IPS-15b (cell line): ENCODE measurements at regions not wholly inside any gene's neighbourhood (a gene's known extent, or its start where the extent isn't known, plus 50 kb on each side); places are given as distances from the start of the nearest gene placed in this dataset.

Experiments used
- H3K27me3 ChIP-seq: one replicate; pipeline ENCODE4 v1.6.1; 2013; ENCODE audit warnings: low read length; ENCODE audit not compliant: control insufficient read depth, insufficient read depth
- H3K36me3 ChIP-seq: one replicate; pipeline ENCODE4 v1.6.1; 2013; ENCODE audit warnings: low read length; ENCODE audit not compliant: control insufficient read depth, insufficient read depth
- H3K4me1 ChIP-seq: one replicate; pipeline ENCODE4 v1.6.1; 2013; ENCODE audit warnings: mild to moderate bottlenecking, low read length; ENCODE audit not compliant: control insufficient read depth, insufficient read depth
- H3K4me3 ChIP-seq: one replicate; pipeline ENCODE4 v1.5.1; 2013; ENCODE audit warnings: low read depth, low read length
- H3K9ac ChIP-seq: one replicate; pipeline ENCODE4 v1.6.1; 2013; ENCODE audit warnings: low read depth, mild to moderate bottlenecking, low read length
- H3K9me3 ChIP-seq: one replicate; pipeline ENCODE4 v1.6.1; 2013; ENCODE audit warnings: mild to moderate bottlenecking, low read length; ENCODE audit not compliant: control insufficient read depth, insufficient read depth

GRCh38 chr14:97097296-97097695, 300.1 kb downstream of the VRK1 start:
- no peaks in the 10 kb centered on the region for H3K4me1 ChIP-seq
- H3K9ac ChIP-seq = no peak overlapping the region

GRCh38 chr14:97100306-97100705, 303.1 kb downstream of the VRK1 start:
- Histone ChIP-seq H3K36me3 (no peaks in the 10 kb centered on the region), H3K4me1 (no peaks in the 10 kb centered on the region), H3K9ac (no peak overlapping the region), H3K27me3 (no peaks in the 10 kb centered on the region), H3K9me3 (no peaks in the 10 kb centered on the region), H3K4me3 (no peak overlapping the region)

More at GRCh38 chr14:97097296-97097695, 300.1 kb downstream of the VRK1 start:
- no peak overlapping the region for H3K4me3 ChIP-seq
- H3K27me3 ChIP-seq = no peaks in the 10 kb centered on the region
- H3K36me3 ChIP-seq = no peaks in the 10 kb centered on the region
- no peaks in the 10 kb centered on the region for H3K9me3 ChIP-seq

- Histone ChIP-seq H3K4me3 (no peak overlapping the region), H3K9me3 (no peaks in the 10 kb centered on the region), H3K36me3 (no peaks in the 10 kb centered on the region), H3K9ac (no peak overlapping the region), H3K4me1 (no peaks in the 10 kb centered on the region), H3K27me3 (no peaks in the 10 kb centered on the region)
Observed at GRCh38 chr14:97101561-97101960, 304.4 kb downstream of the VRK1 start.

- H3K4me1 ChIP-seq = no peaks in the 10 kb centered on the region
- no peaks in the 10 kb centered on the region for H3K27me3 ChIP-seq
- no peak overlapping the region for H3K9ac ChIP-seq
- H3K36me3 ChIP-seq = no peaks in the 10 kb centered on the region
- no peak overlapping the region for H3K4me3 ChIP-seq
- no peaks in the 10 kb centered on the region for H3K9me3 ChIP-seq
Observed at GRCh38 chr14:97104029-97104428, 306.8 kb downstream of the VRK1 start.

GRCh38 chr14:97106166-97106565, 309.0 kb downstream of the VRK1 start:
- no peak overlapping the region for H3K9ac ChIP-seq
- no peak overlapping the region for H3K4me3 ChIP-seq
- H3K27me3 ChIP-seq = no peaks in the 10 kb centered on the region
- H3K36me3 ChIP-seq = no peaks in the 10 kb centered on the region
- H3K4me1 ChIP-seq = no peaks in the 10 kb centered on the region
- H3K9me3 ChIP-seq = no peaks in the 10 kb centered on the region

GRCh38 chr14:97106609-97107008, 309.4 kb downstream of the VRK1 start:
- Histone ChIP-seq H3K4me1 (no peaks in the 10 kb centered on the region), H3K4me3 (no peak overlapping the region), H3K9ac (no peak overlapping the region), H3K36me3 (no peaks in the 10 kb centered on the region), H3K9me3 (no peaks in the 10 kb centered on the region), H3K27me3 (no peaks in the 10 kb centered on the region)

GRCh38 chr14:97107080-97107479, 309.9 kb downstream of the VRK1 start:
- Histone ChIP-seq H3K4me3 (no peak overlapping the region), H3K9me3 (no peaks in the 10 kb centered on the region), H3K36me3 (no peaks in the 10 kb centered on the region), H3K27me3 (no peaks in the 10 kb centered on the region), H3K9ac (no peak overlapping the region), H3K4me1 (no peaks in the 10 kb centered on the region)

GRCh38 chr14:97107760-97108159, 310.6 kb downstream of the VRK1 start:
- H3K36me3 ChIP-seq = no peaks in the 10 kb centered on the region
- H3K9ac ChIP-seq = no peak overlapping the region
- H3K4me3 ChIP-seq = no peak overlapping the region
- H3K27me3 ChIP-seq = no peaks in the 10 kb centered on the region
- no peaks in the 10 kb centered on the region for H3K9me3 ChIP-seq
- H3K4me1 ChIP-seq = no peaks in the 10 kb centered on the region

- H3K9me3 ChIP-seq = no peaks in the 10 kb centered on the region
- H3K27me3 ChIP-seq = no peaks in the 10 kb centered on the region
- H3K4me3 ChIP-seq = no peak overlapping the region
- H3K36me3 ChIP-seq = no peaks in the 10 kb centered on the region
- no peaks in the 10 kb centered on the region for H3K4me1 ChIP-seq
- no peak overlapping the region for H3K9ac ChIP-seq
Observed at GRCh38 chr14:97109234-97109633, 312.1 kb downstream of the VRK1 start.

- Histone ChIP-seq H3K4me3 (no peak overlapping the region), H3K9ac (no peak overlapping the region), H3K36me3 (no peaks in the 10 kb centered on the region), H3K27me3 (no peaks in the 10 kb centered on the region), H3K4me1 (no peaks in the 10 kb centered on the region), H3K9me3 (no peaks in the 10 kb centered on the region)
Observed at GRCh38 chr14:97113339-97113738, 316.2 kb downstream of the VRK1 start.

GRCh38 chr14:97116546-97116945, 319.4 kb downstream of the VRK1 start:
- Histone ChIP-seq H3K27me3 (no peaks in the 10 kb centered on the region), H3K9me3 (no peaks in the 10 kb centered on the region), H3K36me3 (no peaks in the 10 kb centered on the region), H3K4me1 (no peaks in the 10 kb centered on the region), H3K9ac (no peak overlapping the region), H3K4me3 (no peak overlapping the region)

- no peaks in the 10 kb centered on the region for H3K36me3 ChIP-seq
Observed at GRCh38 chr14:97117693-97118092, 320.5 kb downstream of the VRK1 start.

GRCh38 chr14:97120204-97120603, 323.0 kb downstream of the VRK1 start:
- no peak overlapping the region for H3K4me3 ChIP-seq
- H3K9me3 ChIP-seq = no peaks in the 10 kb centered on the region
- no peaks in the 10 kb centered on the region for H3K27me3 ChIP-seq
- no peak overlapping the region for H3K9ac ChIP-seq
- no peaks in the 10 kb centered on the region for H3K4me1 ChIP-seq
- no peaks in the 10 kb centered on the region for H3K36me3 ChIP-seq

More at GRCh38 chr14:97117693-97118092, 320.5 kb downstream of the VRK1 start:
- Histone ChIP-seq H3K9me3 (no peaks in the 10 kb centered on the region), H3K4me1 (no peaks in the 10 kb centered on the region), H3K27me3 (no peaks in the 10 kb centered on the region), H3K9ac (no peak overlapping the region), H3K4me3 (no peak overlapping the region)
